Prostate gland (tissue), 2 donors: ENCODE measurements at regions not wholly inside any gene's neighbourhood (a gene's known extent, or its start where the extent isn't known, plus 50 kb on each side); places are given as distances from the start of the nearest gene placed in this dataset.
"Not testable (repeated sequence)": the region's sequence is repeated elsewhere in the genome, so short reads cannot be mapped to it uniquely, and the experiment has no call there.

Source experiments
- DNase-seq: peaks from one replicate; pipeline ENCODE4 v3.0.0-alpha.2; 2019; ENCODE audit warnings: low spot score
- H3K27ac ChIP-seq, 2 donors: fragments of 200-600 bp; sonication (generic); 2 replicates each; pipeline ENCODE4 v1.5.1; 2017 to 2019
- H3K27me3 ChIP-seq: fragments of 200-600 bp; sonication (generic); replicated peaks from 2 replicates; pipeline ENCODE4 v1.5.1; 2019; ENCODE audit not compliant: insufficient read depth
- H3K36me3 ChIP-seq, 2 donors: fragments of 200-600 bp; sonication (generic); 1 replicate in 1 of 2; 2 replicates in 1 of 2; pipeline versions ENCODE4 v1.5.1 to v1.8.1; 2017 to 2019
- H3K4me1 ChIP-seq: fragments of 200-600 bp; sonication (generic); replicated peaks from 2 replicates; pipeline ENCODE4 v1.5.1; 2019
- H3K4me3 ChIP-seq, 2 donors: fragments of 200-600 bp; sonication (generic); 2 replicates each; pipeline ENCODE4 v1.5.1; 2017 to 2019
- H3K9me3 ChIP-seq: fragments of 200-600 bp; sonication (generic); 2 replicates; pipeline ENCODE4 v1.5.1; 2017
- POLR2A ChIP-seq: fragments of 450-650 bp; IDR thresholded peaks from one replicate; pipeline ENCODE4 v1.6.1; 2016; ENCODE audit warnings: antibody characterized with exemption, mild to moderate bottlenecking
- POLR2AphosphoS5 ChIP-seq: sonication (generic); formaldehyde crosslinking; IDR thresholded peaks from one replicate; pipeline ENCODE4 v1.6.1; 2017; ENCODE audit warnings: antibody characterized with exemption
- WGBS: methylation state at CpG from one replicate; pipeline ENCODE4 v1.1.5; 2018; 5-methylcytosine and 5-hydroxymethylcytosine counted together
- intact Hi-C: fragments of 100-400 bp; cut with DNase I; formaldehyde crosslinking; loops from one replicate; pipeline ENCODE4 v1.14.2; 2022
- TF ChIP-seq, protein P1 (sequence below), 4 experiments: fragments of 200-600 bp in 2 of 4; fragments of 450-650 bp in 2 of 4; sonication (generic) in 2 of 4; IDR thresholded peaks; 1 replicate in 3 of 4; 2 replicates in 1 of 4; pipeline ENCODE4 v1.5.1; 2016 to 2019; ENCODE audit warnings: antibody characterized with exemption in 4 of 4, mild to moderate bottlenecking in 2 of 4, moderate library complexity in 2 of 4

DNA sequence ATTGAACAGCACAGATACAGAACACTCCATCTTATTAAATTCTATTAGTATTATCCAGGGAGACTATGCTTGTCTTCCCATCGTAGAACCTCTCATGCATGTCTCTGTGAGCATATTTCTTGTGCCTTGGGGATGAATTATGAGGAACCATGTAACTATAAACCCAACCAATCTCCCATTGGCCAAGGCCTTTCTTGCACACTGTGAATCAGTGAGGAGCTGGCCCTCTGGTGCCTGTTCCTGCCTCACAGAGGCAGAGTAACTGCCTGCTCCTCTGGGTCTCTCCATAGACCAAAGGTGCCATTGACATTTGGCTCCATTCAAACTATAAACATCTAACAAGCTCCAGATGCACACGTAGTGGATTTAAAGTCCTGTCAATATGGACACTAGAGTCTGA is 190.4 kb downstream of the ENC1 start:
- no peak for DNase-seq
- Histone ChIP-seq H3K9me3 (no peaks in the 10 kb centered on the region), H3K27ac (no peak overlapping the region), H3K27me3 (no peaks in the 10 kb centered on the region), H3K4me1 (no peaks in the 10 kb centered on the region), H3K4me3 (no peak overlapping the region), H3K36me3 (no peaks in the 10 kb centered on the region)
- intact Hi-C loops, result no loop called here
- TF ChIP-seq POLR2AphosphoS5, result no peak
- WGBS, result 50% methylated on average over 2 of the region's 2 CpGs

DNA sequence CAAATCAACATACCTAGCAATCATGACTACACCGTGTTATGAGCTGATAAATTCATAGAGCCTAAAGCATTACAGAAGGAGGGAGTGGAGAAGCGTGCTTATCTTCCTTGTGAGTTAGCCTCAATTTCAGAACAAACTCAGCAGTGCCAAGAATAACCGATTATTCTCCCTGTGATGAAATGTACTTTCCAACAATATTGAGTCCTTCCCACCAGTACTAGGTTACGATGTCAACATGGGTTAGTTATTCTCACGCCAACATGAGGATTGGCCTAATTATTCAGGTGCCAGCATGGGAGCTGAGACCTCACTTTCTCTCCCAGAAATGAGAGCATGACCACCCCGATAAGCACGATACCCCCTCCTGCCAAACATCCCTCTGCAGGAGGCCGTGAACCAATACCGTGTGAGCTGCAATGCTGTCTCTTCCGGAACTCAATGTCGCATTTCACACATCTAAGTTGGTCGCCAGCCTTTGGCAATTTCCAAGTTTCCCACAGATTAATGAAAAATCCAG is 193.7 kb downstream of the ENC1 start:
- Histone ChIP-seq H3K27me3 (no peaks in the 10 kb centered on the region), H3K9me3 (no peaks in the 10 kb centered on the region), H3K27ac (no peak overlapping the region), H3K4me3 (no peak overlapping the region), H3K4me1 (no peaks in the 10 kb centered on the region), H3K36me3 (no peaks in the 10 kb centered on the region)
- intact Hi-C loops, result no loop called here
- DNase-seq, result no peak
- 71% methylated on average over 12 of the region's 12 CpGs for WGBS
- TF ChIP-seq, protein P1, sequence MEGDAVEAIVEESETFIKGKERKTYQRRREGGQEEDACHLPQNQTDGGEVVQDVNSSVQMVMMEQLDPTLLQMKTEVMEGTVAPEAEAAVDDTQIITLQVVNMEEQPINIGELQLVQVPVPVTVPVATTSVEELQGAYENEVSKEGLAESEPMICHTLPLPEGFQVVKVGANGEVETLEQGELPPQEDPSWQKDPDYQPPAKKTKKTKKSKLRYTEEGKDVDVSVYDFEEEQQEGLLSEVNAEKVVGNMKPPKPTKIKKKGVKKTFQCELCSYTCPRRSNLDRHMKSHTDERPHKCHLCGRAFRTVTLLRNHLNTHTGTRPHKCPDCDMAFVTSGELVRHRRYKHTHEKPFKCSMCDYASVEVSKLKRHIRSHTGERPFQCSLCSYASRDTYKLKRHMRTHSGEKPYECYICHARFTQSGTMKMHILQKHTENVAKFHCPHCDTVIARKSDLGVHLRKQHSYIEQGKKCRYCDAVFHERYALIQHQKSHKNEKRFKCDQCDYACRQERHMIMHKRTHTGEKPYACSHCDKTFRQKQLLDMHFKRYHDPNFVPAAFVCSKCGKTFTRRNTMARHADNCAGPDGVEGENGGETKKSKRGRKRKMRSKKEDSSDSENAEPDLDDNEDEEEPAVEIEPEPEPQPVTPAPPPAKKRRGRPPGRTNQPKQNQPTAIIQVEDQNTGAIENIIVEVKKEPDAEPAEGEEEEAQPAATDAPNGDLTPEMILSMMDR (IDR thresholded peaks at IDR 0.05), result no peak
- TF ChIP-seq POLR2AphosphoS5 (no peak), POLR2A (no peak)

DNA sequence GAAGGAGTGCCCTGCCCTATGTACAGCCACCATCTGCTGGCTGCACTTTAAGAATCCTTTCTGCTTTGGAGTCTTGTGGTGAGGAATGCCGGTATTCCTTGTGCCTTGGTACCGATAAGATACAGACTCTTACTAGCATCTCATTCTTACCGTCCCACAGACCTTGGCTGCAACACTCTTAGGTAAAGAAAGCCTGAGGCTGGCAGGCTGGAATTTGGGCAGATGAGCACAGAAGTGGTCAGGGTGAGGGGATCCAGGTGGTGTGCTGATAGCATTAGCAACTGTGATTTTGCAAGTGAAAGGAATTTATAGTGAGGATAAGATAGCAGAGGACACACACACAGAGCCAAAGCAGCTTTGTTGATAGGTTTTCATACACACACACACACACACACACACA is 198.1 kb downstream of the ENC1 start:
- Histone ChIP-seq H3K4me1 (no peaks in the 10 kb centered on the region), H3K9me3 (no peaks in the 10 kb centered on the region), H3K27ac (no peak overlapping the region), H3K27me3 (no peaks in the 10 kb centered on the region), H3K4me3 (no peak overlapping the region), H3K36me3 (no peaks in the 10 kb centered on the region)
- WGBS, result 34% methylated on average over 3 of the region's 3 CpGs
- intact Hi-C loops, result no loop called here
- TF ChIP-seq, protein P1 (IDR thresholded peaks at IDR 0.05), result no peak
- no peak for TF ChIP-seq POLR2A
- TF ChIP-seq POLR2AphosphoS5, result no peak
- DNase-seq, result no peak

DNA sequence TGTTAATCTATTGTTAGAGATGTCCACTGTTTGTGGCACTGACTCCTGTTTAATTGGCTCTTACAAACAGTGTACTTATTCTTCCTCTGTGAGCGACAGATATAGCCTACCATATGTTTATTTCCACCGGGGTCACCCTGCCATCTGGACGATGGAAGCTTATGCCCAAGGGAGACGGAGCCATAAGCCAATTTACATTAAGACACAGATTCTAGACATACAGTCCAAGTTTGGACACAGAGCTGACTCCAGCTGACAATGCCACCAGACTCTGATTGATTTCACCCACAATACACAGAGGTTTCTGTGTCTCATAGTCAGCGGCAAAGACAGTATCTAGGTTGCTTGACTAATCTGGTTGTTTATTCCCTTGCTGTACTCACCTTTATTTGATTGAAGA is 198.9 kb downstream of the ENC1 start:
- Histone ChIP-seq H3K36me3 (no peaks in the 10 kb centered on the region), H3K4me3 (no peak overlapping the region), H3K9me3 (no peaks in the 10 kb centered on the region), H3K27me3 (no peaks in the 10 kb centered on the region), H3K4me1 (no peaks in the 10 kb centered on the region), H3K27ac (no peak overlapping the region)
- no peak for DNase-seq
- 89% methylated on average over 5 of the region's 5 CpGs for WGBS
- intact Hi-C loops, result no loop called here
- TF ChIP-seq POLR2AphosphoS5 (no peak), POLR2A (no peak)
- TF ChIP-seq, protein P1 (IDR thresholded peaks at IDR 0.05), result no peak

DNA sequence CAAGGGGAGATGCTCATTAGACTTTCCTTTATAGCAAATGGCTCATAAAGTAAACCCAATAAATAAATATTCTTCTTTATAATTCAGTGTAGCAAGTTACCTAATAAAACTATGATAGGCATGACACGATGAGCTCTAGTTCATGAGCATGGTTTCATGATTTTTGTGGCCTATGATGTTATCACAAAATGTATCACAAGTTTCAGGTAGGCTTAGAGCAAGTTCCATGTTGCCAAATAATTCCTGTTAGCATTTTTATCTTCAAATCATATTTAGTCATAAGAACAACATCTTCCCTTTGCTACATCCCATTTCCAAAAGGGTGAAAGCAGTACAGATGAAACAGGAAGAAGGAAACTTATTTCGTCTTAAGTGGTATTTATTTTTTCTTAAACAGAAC is 200.2 kb downstream of the ENC1 start:
- no peaks in the 10 kb centered on the region for H3K9me3 ChIP-seq
- DNase-seq, result no peak
- no peaks in the 10 kb centered on the region for H3K36me3 ChIP-seq
- H3K4me1 ChIP-seq, result no peaks in the 10 kb centered on the region
- no peak for TF ChIP-seq POLR2A
- no peak for TF ChIP-seq POLR2AphosphoS5
- TF ChIP-seq, protein P1 (IDR thresholded peaks at IDR 0.05), result no peak
- H3K4me3 ChIP-seq, result no peak overlapping the region
- no peaks in the 10 kb centered on the region for H3K27me3 ChIP-seq
- H3K27ac ChIP-seq, result no peak overlapping the region
- WGBS, result 74% methylated on average over 2 of the region's 2 CpGs
- intact Hi-C loops, result no loop called here

DNA sequence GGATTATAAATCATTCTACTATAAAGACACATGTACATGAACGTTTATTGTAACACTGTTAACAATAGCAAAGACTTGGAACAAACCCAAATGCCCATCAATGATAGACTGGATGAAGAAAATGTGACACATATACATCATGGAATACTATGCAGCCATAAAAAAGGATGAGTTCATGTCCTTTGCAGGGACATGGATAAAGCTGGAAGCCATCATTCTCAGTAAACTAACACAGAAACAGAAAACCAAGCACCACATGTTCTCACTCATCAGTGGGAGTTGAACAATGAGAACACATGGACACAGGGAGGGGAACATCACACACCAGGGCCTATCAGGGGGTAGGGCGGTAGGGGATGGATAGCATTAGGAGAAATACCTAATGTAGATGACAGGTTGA is 202.7 kb downstream of the ENC1 start:
- 76% methylated on average over 2 of the region's 2 CpGs for WGBS
- intact Hi-C loops, H3K27ac ChIP-seq, H3K4me3 ChIP-seq, H3K27me3 ChIP-seq, H3K4me1 ChIP-seq, H3K9me3 ChIP-seq, DNase-seq, H3K36me3 ChIP-seq: not testable (repeated sequence)
